Ovary (tissue), 3 donors: ENCODE measurements at regions not wholly inside any gene's neighbourhood (a gene's known extent, or its start where the extent isn't known, plus 50 kb on each side); places are given as distances from the start of the nearest gene placed in this dataset.

Source experiments
- CTCF ChIP-seq, 3 donors: fragments of 450-650 bp in 2 of 3; fragments of 200-600 bp in 1 of 3; IDR thresholded peaks; one replicate each; pipeline versions ENCODE4 v1.5.1 to v1.8.0; 2016 to 2022; ENCODE audit warnings: antibody characterized with exemption in 3 of 3, mild to moderate bottlenecking in 1 of 3
- POLR2A ChIP-seq: fragments of 450-650 bp; IDR thresholded peaks from one replicate; pipeline ENCODE4 v1.6.1; 2017; ENCODE audit warnings: antibody characterized with exemption, mild to moderate bottlenecking, moderate library complexity
- donor health status: DM: no; HTN: no; CAD: no.

GRCh38 chr14:62159314-62159713, 397.1 kb downstream of the SNAPC1 start:
- TF ChIP-seq CTCF (IDR thresholded peaks at IDR 0.05) (no peak), POLR2A (no peak)
